Left ventricle myocardium inferior (tissue), 1 donor: ENCODE measurements at regions not wholly inside any gene's neighbourhood (a gene's known extent, or its start where the extent isn't known, plus 50 kb on each side); places are given as distances from the start of the nearest gene placed in this dataset.

Experiments used
- DNase-seq: peaks from one replicate; pipeline ENCODE4 v3.0.0-alpha.2; 2020
- H3K27ac ChIP-seq: fragments of 200-600 bp; replicated peaks from 2 replicates; pipeline ENCODE4 v1.8.0; 2021
- H3K27me3 ChIP-seq: fragments of 200-600 bp; 2 replicates; pipeline ENCODE4 v1.8.0; 2021; ENCODE audit warnings: low read depth
- H3K36me3 ChIP-seq: fragments of 200-600 bp; 2 replicates; pipeline ENCODE4 v1.8.0; 2021
- H3K4me1 ChIP-seq: fragments of 200-600 bp; 2 replicates; pipeline ENCODE4 v1.8.0; 2021
- H3K4me3 ChIP-seq: fragments of 200-600 bp; 2 replicates; pipeline ENCODE4 v1.8.0; 2021; ENCODE audit warnings: mild to moderate bottlenecking, moderate library complexity
- H3K9me3 ChIP-seq: fragments of 200-600 bp; replicated peaks from 2 replicates; pipeline ENCODE4 v1.8.0; 2021
- CTCF ChIP-seq: fragments of 200-600 bp; IDR thresholded peaks from 2 replicates; pipeline ENCODE4 v1.8.0; 2021; ENCODE audit warnings: antibody characterized with exemption, mild to moderate bottlenecking, borderline replicate concordance
- intact Hi-C: fragments of 100-400 bp; cut with micrococcal nuclease; formaldehyde crosslinking; loops from one replicate; pipeline ENCODE4 v1.11.0; 2022
- donor health status: DM: no; HTN: yes; CAD: no; lungs with severe emphysema.

- H3K36me3 ChIP-seq, result no peaks in the 10 kb centered on the region
- no peak overlapping the region for H3K4me3 ChIP-seq
- H3K9me3 ChIP-seq, result no peaks in the 10 kb centered on the region
- no peak overlapping the region for H3K27ac ChIP-seq
- TF ChIP-seq CTCF, result no peak
- no peaks in the 10 kb centered on the region for H3K27me3 ChIP-seq
- intact Hi-C loops, result no loop called here
- peaks cover 15% of the 10 kb centered on the region for H3K4me1 ChIP-seq
- no peak for DNase-seq
Measured at GRCh38 chr5:96318569-96319110, 114.4 kb downstream of the PCSK1 start.

DNA sequence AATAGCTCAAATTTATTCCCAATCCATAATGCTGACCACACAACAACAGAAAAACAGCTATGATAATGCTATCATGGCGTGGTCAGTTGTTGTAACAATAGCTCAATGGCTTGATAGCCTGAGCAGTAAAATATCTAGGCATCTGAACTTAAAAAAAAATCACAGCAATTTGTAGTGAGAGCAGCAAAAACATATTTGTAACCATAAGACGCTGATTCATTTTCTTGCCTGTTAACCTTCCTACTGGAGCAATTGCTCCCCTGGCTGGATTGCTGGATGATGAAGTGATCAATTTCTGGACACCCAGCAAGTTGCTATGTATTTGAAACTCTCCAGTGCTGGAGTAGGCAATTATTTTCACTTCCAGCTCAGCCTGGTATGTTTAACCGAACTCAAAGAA is 115.1 kb downstream of the PCSK1 start:
- Histone ChIP-seq H3K9me3 (no peaks in the 10 kb centered on the region), H3K27me3 (no peaks in the 10 kb centered on the region), H3K4me3 (no peak overlapping the region), H3K27ac (no peak overlapping the region), H3K36me3 (no peaks in the 10 kb centered on the region), H3K4me1 (peaks cover 15% of the 10 kb centered on the region)
- intact Hi-C loops, result no loop called here
- TF ChIP-seq CTCF, result no peak
- no peak for DNase-seq

- no peak for DNase-seq
- no peak for TF ChIP-seq CTCF
- Histone ChIP-seq H3K4me3 (no peak overlapping the region), H3K4me1 (peaks cover 15% of the 10 kb centered on the region), H3K27me3 (no peaks in the 10 kb centered on the region), H3K27ac (no peak overlapping the region), H3K9me3 (peaks cover 4% of the 10 kb centered on the region), H3K36me3 (no peaks in the 10 kb centered on the region)
- intact Hi-C loops, result no loop called here
Measured at GRCh38 chr5:96316487-96316886, 116.6 kb downstream of the PCSK1 start.

DNA sequence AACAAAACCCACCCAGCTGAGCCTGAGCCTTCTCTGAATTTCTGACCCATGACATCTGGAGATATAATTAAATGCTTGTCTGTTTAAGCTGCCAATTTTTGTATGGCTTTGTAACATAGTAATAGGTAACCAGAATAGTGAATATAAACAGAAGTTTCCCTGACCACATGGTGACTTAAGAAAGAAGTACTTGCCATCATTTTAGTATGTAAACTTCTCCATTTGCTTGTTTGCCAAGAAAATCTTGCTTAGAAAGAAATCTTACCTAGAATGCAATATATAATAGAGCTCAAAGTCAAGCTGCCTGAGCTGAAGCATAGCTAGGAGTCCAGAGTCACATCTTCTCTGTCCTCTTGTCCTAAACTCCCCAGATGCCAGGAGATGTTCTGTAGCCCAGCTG is 117.0 kb downstream of the PCSK1 start:
- Histone ChIP-seq H3K27me3 (no peaks in the 10 kb centered on the region), H3K4me1 (peaks cover 15% of the 10 kb centered on the region), H3K27ac (no peak overlapping the region), H3K4me3 (no peak overlapping the region), H3K36me3 (no peaks in the 10 kb centered on the region), H3K9me3 (peaks cover 9% of the 10 kb centered on the region)
- intact Hi-C loops, result no loop called here
- no peak for DNase-seq
- TF ChIP-seq CTCF, result no peak

GRCh38 chr5:96315431-96315830 is 117.6 kb downstream of the PCSK1 start:
- intact Hi-C loops, result no loop called here
- Histone ChIP-seq H3K4me3 (no peak overlapping the region), H3K27ac (no peak overlapping the region), H3K27me3 (no peaks in the 10 kb centered on the region), H3K36me3 (no peaks in the 10 kb centered on the region), H3K4me1 (peaks cover 15% of the 10 kb centered on the region), H3K9me3 (peaks cover 15% of the 10 kb centered on the region)
- TF ChIP-seq CTCF, result no peak
- DNase-seq, result no peak
